ENCODE measurements at regions not wholly inside any gene's neighbourhood (a gene's known extent, or its start where the extent isn't known, plus 50 kb on each side); places are given as distances from the start of the nearest gene placed in this dataset.
"Not testable (repeated sequence)": the region's sequence is repeated elsewhere in the genome, so short reads cannot be mapped to it uniquely, and the experiment has no call there.

DNA sequence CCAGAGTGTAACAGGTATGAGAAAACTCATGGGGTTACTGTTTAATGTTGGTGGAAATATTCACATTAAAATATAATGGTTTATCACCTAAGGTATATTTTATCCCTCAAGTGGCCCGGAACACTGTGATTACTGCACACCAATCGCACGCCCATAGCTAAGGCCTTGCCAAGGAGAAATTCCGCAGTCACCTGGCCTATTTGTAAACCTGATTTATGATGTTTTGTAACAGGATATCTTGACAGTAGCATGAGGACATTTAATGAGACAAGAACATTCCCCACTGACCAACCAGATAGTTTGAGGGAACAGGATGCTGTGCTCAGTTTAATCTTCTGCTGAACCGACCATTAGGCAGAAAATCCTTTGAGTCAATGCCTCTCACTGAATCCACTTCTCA, 61.7 kb upstream of the ROPN1B start:
- TF ChIP-seq, protein P1, sequence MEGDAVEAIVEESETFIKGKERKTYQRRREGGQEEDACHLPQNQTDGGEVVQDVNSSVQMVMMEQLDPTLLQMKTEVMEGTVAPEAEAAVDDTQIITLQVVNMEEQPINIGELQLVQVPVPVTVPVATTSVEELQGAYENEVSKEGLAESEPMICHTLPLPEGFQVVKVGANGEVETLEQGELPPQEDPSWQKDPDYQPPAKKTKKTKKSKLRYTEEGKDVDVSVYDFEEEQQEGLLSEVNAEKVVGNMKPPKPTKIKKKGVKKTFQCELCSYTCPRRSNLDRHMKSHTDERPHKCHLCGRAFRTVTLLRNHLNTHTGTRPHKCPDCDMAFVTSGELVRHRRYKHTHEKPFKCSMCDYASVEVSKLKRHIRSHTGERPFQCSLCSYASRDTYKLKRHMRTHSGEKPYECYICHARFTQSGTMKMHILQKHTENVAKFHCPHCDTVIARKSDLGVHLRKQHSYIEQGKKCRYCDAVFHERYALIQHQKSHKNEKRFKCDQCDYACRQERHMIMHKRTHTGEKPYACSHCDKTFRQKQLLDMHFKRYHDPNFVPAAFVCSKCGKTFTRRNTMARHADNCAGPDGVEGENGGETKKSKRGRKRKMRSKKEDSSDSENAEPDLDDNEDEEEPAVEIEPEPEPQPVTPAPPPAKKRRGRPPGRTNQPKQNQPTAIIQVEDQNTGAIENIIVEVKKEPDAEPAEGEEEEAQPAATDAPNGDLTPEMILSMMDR (IDR thresholded peaks at IDR 0.05) = not testable (repeated sequence)
- not testable (repeated sequence) for TF ChIP-seq POLR2A (IDR thresholded peaks at IDR 0.05)

Data from lower leg skin (tissue), 3 donors.